Liver (tissue), 8 donors: ENCODE measurements at regions not wholly inside any gene's neighbourhood (a gene's known extent, or its start where the extent isn't known, plus 50 kb on each side); places are given as distances from the start of the nearest gene placed in this dataset.

ENCODE experiments used
- DNase-seq: peaks from one replicate; pipeline ENCODE4 v3.0.0-alpha.2; 2017; ENCODE audit warnings: low spot score
- H3K27ac ChIP-seq, 2 donors: one replicate each; pipeline ENCODE4 v1.7.0; 2013; ENCODE audit warnings: inconsistent platforms in 2 of 2, low read length in 2 of 2, control low read depth in 1 of 2, low read depth in 1 of 2, mild to moderate bottlenecking in 1 of 2
- H3K27me3 ChIP-seq, 4 donors: one replicate each; pipeline versions ENCODE4 v1.6.1 to v1.7.0; 2013; ENCODE audit warnings: low read length in 3 of 4, inconsistent platforms in 1 of 4, mild to moderate bottlenecking in 1 of 4, moderate library complexity in 1 of 4; ENCODE audit not compliant: control insufficient read depth in 4 of 4, insufficient read depth in 4 of 4
- H3K36me3 ChIP-seq, 4 donors: one replicate each; pipeline versions ENCODE4 v1.6.1 to v1.7.0; 2013; ENCODE audit warnings: low read length in 3 of 4, mild to moderate bottlenecking in 3 of 4, low read depth in 1 of 4, moderate library complexity in 1 of 4; ENCODE audit not compliant: control insufficient read depth in 4 of 4, insufficient read depth in 3 of 4
- H3K4me1 ChIP-seq, 4 donors: one replicate each; pipeline versions ENCODE4 v1.6.1 to v1.7.0; 2013; ENCODE audit warnings: low read length in 3 of 4, mild to moderate bottlenecking in 3 of 4, moderate library complexity in 1 of 4; ENCODE audit not compliant: control insufficient read depth in 4 of 4, insufficient read depth in 4 of 4
- H3K4me3 ChIP-seq, 3 donors: one replicate each; pipeline versions ENCODE4 v1.6.1 to v1.7.0; 2013; ENCODE audit warnings: low read length in 3 of 3, control low read depth in 1 of 3, low read depth in 1 of 3, mild to moderate bottlenecking in 1 of 3
- H3K9ac ChIP-seq, 2 donors: one replicate each; pipeline ENCODE4 v1.7.0; 2013; ENCODE audit warnings: low read length in 2 of 2, mild to moderate bottlenecking in 2 of 2, moderate library complexity in 2 of 2, control low read depth in 1 of 2, low read depth in 1 of 2
- H3K9me3 ChIP-seq, 4 donors: one replicate each; pipeline versions ENCODE4 v1.6.1 to v1.7.0; 2013; ENCODE audit warnings: low read length in 3 of 4; ENCODE audit not compliant: control insufficient read depth in 4 of 4
- ATF3 ChIP-seq: IDR thresholded peaks from 2 replicates; pipeline ENCODE4 v1.6.1; 2016; ENCODE audit warnings: antibody characterized with exemption
- EGR1 ChIP-seq, 2 donors: IDR thresholded peaks; 2 replicates each; pipeline ENCODE4 v1.6.1; 2016 to 2018; ENCODE audit warnings: antibody characterized with exemption in 2 of 2, low read depth in 2 of 2
- FOXA1 ChIP-seq: IDR thresholded peaks from 2 replicates; pipeline ENCODE4 v1.6.1; 2016; ENCODE audit warnings: antibody characterized with exemption
- FOXA2 ChIP-seq: IDR thresholded peaks from 2 replicates; pipeline ENCODE4 v1.6.1; 2016; ENCODE audit warnings: antibody characterized with exemption
- GABPA ChIP-seq, 2 donors: IDR thresholded peaks in 1 of 2; conservative IDR thresholded peaks in 1 of 2; 2 replicates each; pipeline ENCODE4 v1.6.1; 2016; ENCODE audit warnings: antibody characterized with exemption in 2 of 2, mild to moderate bottlenecking in 1 of 2, moderate library complexity in 1 of 2
- HNF4A ChIP-seq, 2 donors: conservative IDR thresholded peaks; 2 replicates each; pipeline ENCODE4 v1.6.1; 2016; ENCODE audit warnings: antibody characterized with exemption in 2 of 2, mild to moderate bottlenecking in 2 of 2
- HNF4G ChIP-seq: IDR thresholded peaks from 2 replicates; pipeline ENCODE4 v1.6.1; 2016; ENCODE audit warnings: antibody characterized with exemption
- JUND ChIP-seq, 2 donors: IDR thresholded peaks; 2 replicates each; pipeline ENCODE4 v1.6.1; 2016; ENCODE audit warnings: antibody characterized with exemption in 2 of 2
- MAX ChIP-seq: IDR thresholded peaks from 2 replicates; pipeline ENCODE4 v1.6.1; 2016; ENCODE audit warnings: antibody characterized with exemption
- NR2F2 ChIP-seq: IDR thresholded peaks from 2 replicates; pipeline ENCODE4 v1.6.1; 2016; ENCODE audit warnings: antibody characterized with exemption
- RAD21 ChIP-seq, 2 donors: IDR thresholded peaks; 2 replicates each; pipeline ENCODE4 v1.6.1; 2016; ENCODE audit warnings: antibody characterized with exemption in 2 of 2, mild to moderate bottlenecking in 2 of 2
- RXRA ChIP-seq, 2 donors: IDR thresholded peaks; 2 replicates each; pipeline ENCODE4 v1.6.1; 2017 to 2018; ENCODE audit warnings: antibody characterized with exemption in 2 of 2, mild to moderate bottlenecking in 1 of 2
- SP1 ChIP-seq: IDR thresholded peaks from 2 replicates; pipeline ENCODE4 v1.6.1; 2018; ENCODE audit warnings: antibody characterized with exemption, mild to moderate bottlenecking
- TAF1 ChIP-seq: conservative IDR thresholded peaks from 2 replicates; pipeline ENCODE4 v1.6.1; 2016; ENCODE audit warnings: antibody characterized with exemption, mild to moderate bottlenecking
- YY1 ChIP-seq: IDR thresholded peaks from 2 replicates; pipeline ENCODE4 v1.6.1; 2016; ENCODE audit warnings: antibody characterized with exemption, mild to moderate bottlenecking
- ZBTB33 ChIP-seq: IDR thresholded peaks from 2 replicates; pipeline ENCODE4 v1.6.1; 2016; ENCODE audit warnings: antibody characterized with exemption
- WGBS: extraction: QIAGEN DNeasy Blood & Tissue Kit; methylation state at CpG from one replicate; pipeline ENCODE4 v1.1.7; 2013; 5-methylcytosine and 5-hydroxymethylcytosine counted together
- TF ChIP-seq, protein P1 (sequence below): fragments of 150-350 bp; IDR thresholded peaks from 2 replicates; pipeline ENCODE4 v1.5.1; 2017; ENCODE audit warnings: improper control_type of control experiment, low read depth, low read length; ENCODE audit not compliant: missing input control
- TF ChIP-seq, protein P2 (sequence below): IDR thresholded peaks from 2 replicates; pipeline ENCODE4 v1.6.1; 2016; ENCODE audit warnings: antibody characterized with exemption, mild to moderate bottlenecking
- donor health status: healthy.
- donor health status: healthy.
- donor health status: healthy.
- donor health status: healthy.
- donor health status: healthy.

DNA sequence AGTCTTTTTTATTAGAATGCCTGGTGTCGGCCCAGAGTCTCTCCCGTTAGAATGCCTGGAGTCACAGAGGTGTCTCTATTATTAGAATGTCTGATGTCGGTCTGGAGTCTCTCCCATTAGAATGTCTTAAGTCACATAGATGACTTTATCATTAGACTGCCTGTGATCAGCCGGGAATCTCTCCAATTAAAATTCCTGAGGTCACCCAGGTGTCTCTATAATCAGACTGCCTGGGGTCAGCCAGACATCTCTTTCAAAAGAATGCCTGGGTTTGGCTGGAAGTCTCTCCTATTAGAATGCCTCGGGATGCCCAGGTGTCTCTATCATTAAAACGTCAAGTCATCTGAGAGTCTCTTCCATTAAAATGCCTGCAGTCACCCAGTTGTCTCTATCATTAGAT, 1493.9 kb downstream of the UQCRFS1 start:
- TF ChIP-seq, protein P1, sequence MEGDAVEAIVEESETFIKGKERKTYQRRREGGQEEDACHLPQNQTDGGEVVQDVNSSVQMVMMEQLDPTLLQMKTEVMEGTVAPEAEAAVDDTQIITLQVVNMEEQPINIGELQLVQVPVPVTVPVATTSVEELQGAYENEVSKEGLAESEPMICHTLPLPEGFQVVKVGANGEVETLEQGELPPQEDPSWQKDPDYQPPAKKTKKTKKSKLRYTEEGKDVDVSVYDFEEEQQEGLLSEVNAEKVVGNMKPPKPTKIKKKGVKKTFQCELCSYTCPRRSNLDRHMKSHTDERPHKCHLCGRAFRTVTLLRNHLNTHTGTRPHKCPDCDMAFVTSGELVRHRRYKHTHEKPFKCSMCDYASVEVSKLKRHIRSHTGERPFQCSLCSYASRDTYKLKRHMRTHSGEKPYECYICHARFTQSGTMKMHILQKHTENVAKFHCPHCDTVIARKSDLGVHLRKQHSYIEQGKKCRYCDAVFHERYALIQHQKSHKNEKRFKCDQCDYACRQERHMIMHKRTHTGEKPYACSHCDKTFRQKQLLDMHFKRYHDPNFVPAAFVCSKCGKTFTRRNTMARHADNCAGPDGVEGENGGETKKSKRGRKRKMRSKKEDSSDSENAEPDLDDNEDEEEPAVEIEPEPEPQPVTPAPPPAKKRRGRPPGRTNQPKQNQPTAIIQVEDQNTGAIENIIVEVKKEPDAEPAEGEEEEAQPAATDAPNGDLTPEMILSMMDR = no peak
- no peak for TF ChIP-seq FOXA2
- no peak for TF ChIP-seq ATF3
- TF ChIP-seq FOXA1 = no peak
- TF ChIP-seq MAX = no peak
- no peak for TF ChIP-seq TAF1
- no peak for TF ChIP-seq JUND (IDR thresholded peaks at IDR 0.05)
- TF ChIP-seq HNF4A (conservative IDR thresholded peaks at IDR 0.05) = no peak
- no peak for TF ChIP-seq YY1
- no peak for TF ChIP-seq EGR1 (IDR thresholded peaks at IDR 0.05; ENCODE audit: low read depth in 2 of 2)
- TF ChIP-seq SP1 = no peak
- Histone ChIP-seq H3K4me3 (no peak overlapping the region), H3K36me3 (no peaks in the 10 kb centered on the region), H3K4me1 (no peaks in the 10 kb centered on the region), H3K9ac (no peak overlapping the region), H3K27ac (no peak overlapping the region), H3K27me3 (no peaks in the 10 kb centered on the region), H3K9me3 (peaks cover 5 to 21% (median 7%) of the 10 kb centered on the region in 4 donors)
- no peak for DNase-seq
- 80% methylated on average over 6 of the region's 6 CpGs for WGBS

GRCh38 chr19:27718234-27718633, 1494.7 kb downstream of the UQCRFS1 start:
- TF ChIP-seq, protein P2, sequence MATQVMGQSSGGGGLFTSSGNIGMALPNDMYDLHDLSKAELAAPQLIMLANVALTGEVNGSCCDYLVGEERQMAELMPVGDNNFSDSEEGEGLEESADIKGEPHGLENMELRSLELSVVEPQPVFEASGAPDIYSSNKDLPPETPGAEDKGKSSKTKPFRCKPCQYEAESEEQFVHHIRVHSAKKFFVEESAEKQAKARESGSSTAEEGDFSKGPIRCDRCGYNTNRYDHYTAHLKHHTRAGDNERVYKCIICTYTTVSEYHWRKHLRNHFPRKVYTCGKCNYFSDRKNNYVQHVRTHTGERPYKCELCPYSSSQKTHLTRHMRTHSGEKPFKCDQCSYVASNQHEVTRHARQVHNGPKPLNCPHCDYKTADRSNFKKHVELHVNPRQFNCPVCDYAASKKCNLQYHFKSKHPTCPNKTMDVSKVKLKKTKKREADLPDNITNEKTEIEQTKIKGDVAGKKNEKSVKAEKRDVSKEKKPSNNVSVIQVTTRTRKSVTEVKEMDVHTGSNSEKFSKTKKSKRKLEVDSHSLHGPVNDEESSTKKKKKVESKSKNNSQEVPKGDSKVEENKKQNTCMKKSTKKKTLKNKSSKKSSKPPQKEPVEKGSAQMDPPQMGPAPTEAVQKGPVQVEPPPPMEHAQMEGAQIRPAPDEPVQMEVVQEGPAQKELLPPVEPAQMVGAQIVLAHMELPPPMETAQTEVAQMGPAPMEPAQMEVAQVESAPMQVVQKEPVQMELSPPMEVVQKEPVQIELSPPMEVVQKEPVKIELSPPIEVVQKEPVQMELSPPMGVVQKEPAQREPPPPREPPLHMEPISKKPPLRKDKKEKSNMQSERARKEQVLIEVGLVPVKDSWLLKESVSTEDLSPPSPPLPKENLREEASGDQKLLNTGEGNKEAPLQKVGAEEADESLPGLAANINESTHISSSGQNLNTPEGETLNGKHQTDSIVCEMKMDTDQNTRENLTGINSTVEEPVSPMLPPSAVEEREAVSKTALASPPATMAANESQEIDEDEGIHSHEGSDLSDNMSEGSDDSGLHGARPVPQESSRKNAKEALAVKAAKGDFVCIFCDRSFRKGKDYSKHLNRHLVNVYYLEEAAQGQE = no peak
- TF ChIP-seq ZBTB33 (no peak), JUND (IDR thresholded peaks at IDR 0.05) (no peak), FOXA2 (no peak), HNF4A (conservative IDR thresholded peaks at IDR 0.05) (no peak), NR2F2 (no peak), RAD21 (IDR thresholded peaks at IDR 0.05) (no peak), SP1 (no peak), ATF3 (no peak), MAX (no peak), HNF4G (no peak), YY1 (no peak), TAF1 (no peak), EGR1 (IDR thresholded peaks at IDR 0.05; ENCODE audit: low read depth in 2 of 2) (no peak), FOXA1 (no peak), RXRA (IDR thresholded peaks at IDR 0.05) (no peak), GABPA (IDR thresholded peaks at IDR 0.05 in 1 of 2, conservative IDR thresholded peaks at IDR 0.05 in 1 of 2) (no peak)
- TF ChIP-seq, protein P1 = no peak

More at GRCh38 chr19:27718234-27718633, 1494.7 kb downstream of the UQCRFS1 start:
- no peaks in the 10 kb centered on the region for H3K27me3 ChIP-seq
- no peak overlapping the region for H3K27ac ChIP-seq
- H3K9me3 ChIP-seq = peaks cover 4 to 19% (median 7%) of the 10 kb centered on the region in 4 donors
- H3K4me1 ChIP-seq = no peaks in the 10 kb centered on the region
- no peak for DNase-seq
- H3K9ac ChIP-seq = no peak overlapping the region
- H3K4me3 ChIP-seq = no peak overlapping the region
- no peaks in the 10 kb centered on the region for H3K36me3 ChIP-seq
- 59% methylated on average over 4 of the region's 4 CpGs for WGBS
